GM12872 (cell line): ENCODE measurements at regions not wholly inside any gene's neighbourhood (a gene's known extent, or its start where the extent isn't known, plus 50 kb on each side); places are given as distances from the start of the nearest gene placed in this dataset.

Source experiments
- CTCF ChIP-seq: IDR thresholded peaks from 3 replicates; pipeline ENCODE4 v1.5.1; 2011; ENCODE audit warnings: low read depth, mild to moderate bottlenecking, low read length, moderate library complexity; ENCODE audit not compliant: insufficient read depth

GRCh38 chr5:159805021-159805420 lies 111.3 kb upstream of the ADRA1B start:
- no peak for TF ChIP-seq CTCF

GRCh38 chr5:159807586-159807985 lies 108.7 kb upstream of the ADRA1B start:
- no peak for TF ChIP-seq CTCF

- TF ChIP-seq CTCF = no peak
These were observed 104.6 kb upstream of the ADRA1B start for GRCh38 chr5:159811712-159812111.

GRCh38 chr5:159814222-159814621 lies 102.1 kb upstream of the ADRA1B start:
- TF ChIP-seq CTCF = no peak

GRCh38 chr5:159814805-159815585 lies 101.3 kb upstream of the ADRA1B start:
- TF ChIP-seq CTCF = no peak

- TF ChIP-seq CTCF = no peak
These were observed 98.8 kb upstream of the ADRA1B start for GRCh38 chr5:159817262-159818029.

- TF ChIP-seq CTCF = no peak
These were observed 96.5 kb upstream of the ADRA1B start for GRCh38 chr5:159819591-159820411.
